HUES6 (cell line): ENCODE measurements at regions not wholly inside any gene's neighbourhood (a gene's known extent, or its start where the extent isn't known, plus 50 kb on each side); places are given as distances from the start of the nearest gene placed in this dataset.
"Not testable (repeated sequence)": the region's sequence is repeated elsewhere in the genome, so short reads cannot be mapped to it uniquely, and the experiment has no call there.

ENCODE experiments used
- H3K27ac ChIP-seq: 2 replicates; pipeline ENCODE4 v1.7.0; 2013; ENCODE audit warnings: low read depth, mild to moderate bottlenecking, low read length, inconsistent platforms
- H3K27me3 ChIP-seq: 2 replicates; pipeline ENCODE4 v1.6.1; 2013; ENCODE audit warnings: low read length; ENCODE audit not compliant: control insufficient read depth, insufficient read depth
- H3K36me3 ChIP-seq: 2 replicates; pipeline ENCODE4 v1.6.1; 2013; ENCODE audit warnings: low read length; ENCODE audit not compliant: control insufficient read depth, insufficient read depth
- H3K4me1 ChIP-seq: 2 replicates; pipeline ENCODE4 v1.6.1; 2013; ENCODE audit warnings: low read length; ENCODE audit not compliant: control insufficient read depth, insufficient read depth
- H3K4me3 ChIP-seq: 2 replicates; pipeline ENCODE4 v1.5.1; 2013; ENCODE audit warnings: low read depth, low read length
- H3K9ac ChIP-seq: one replicate; pipeline ENCODE4 v1.6.1; 2013; ENCODE audit warnings: mild to moderate bottlenecking, low read length
- H3K9me3 ChIP-seq: 2 replicates; pipeline ENCODE4 v1.6.1; 2013; ENCODE audit warnings: low read depth, low read length; ENCODE audit not compliant: control insufficient read depth, insufficient read depth

GRCh38 chr16:86255966-86256365 is 254.4 kb upstream of the FOXF1 start:
- peaks cover 8% of the 10 kb centered on the region for H3K27me3 ChIP-seq
- H3K9ac ChIP-seq: no peak overlapping the region
- peaks cover 7% of the 10 kb centered on the region; the same call in 1 of the 2 replicates for H3K9me3 ChIP-seq
- no peak overlapping the region for H3K4me3 ChIP-seq
- H3K27ac ChIP-seq: no peak overlapping the region
- H3K36me3 ChIP-seq: no peaks in the 10 kb centered on the region
- H3K4me1 ChIP-seq: no peaks in the 10 kb centered on the region

GRCh38 chr16:86256995-86257394 is 253.3 kb upstream of the FOXF1 start:
- no peak overlapping the region for H3K9ac ChIP-seq
- peaks cover 17% of the 10 kb centered on the region for H3K9me3 ChIP-seq
- peaks cover 3% of the 10 kb centered on the region for H3K27me3 ChIP-seq
- H3K4me1 ChIP-seq: no peaks in the 10 kb centered on the region
- H3K4me3 ChIP-seq: no peak overlapping the region
- no peaks in the 10 kb centered on the region for H3K36me3 ChIP-seq
- H3K27ac ChIP-seq: no peak overlapping the region

GRCh38 chr16:86257546-86257945 is 252.8 kb upstream of the FOXF1 start:
- H3K9ac ChIP-seq: no peak overlapping the region
- no peak overlapping the region for H3K27ac ChIP-seq
- H3K4me1 ChIP-seq: no peaks in the 10 kb centered on the region
- H3K4me3 ChIP-seq: no peak overlapping the region
- H3K36me3 ChIP-seq: no peaks in the 10 kb centered on the region
- no peaks in the 10 kb centered on the region; the same call in 1 of the 2 replicates for H3K27me3 ChIP-seq
- peaks cover 18% of the 10 kb centered on the region for H3K9me3 ChIP-seq

GRCh38 chr16:86258713-86259112 is 251.6 kb upstream of the FOXF1 start:
- Histone ChIP-seq H3K9me3 (peaks cover 18% of the 10 kb centered on the region), H3K27me3 (no peaks in the 10 kb centered on the region), H3K27ac (no peak overlapping the region), H3K9ac (no peak overlapping the region), H3K4me3 (no peak overlapping the region), H3K4me1 (no peaks in the 10 kb centered on the region), H3K36me3 (no peaks in the 10 kb centered on the region)

GRCh38 chr16:86259499-86259898 is 250.8 kb upstream of the FOXF1 start:
- no peaks in the 10 kb centered on the region for H3K4me1 ChIP-seq
- H3K27ac ChIP-seq: no peak overlapping the region
- H3K27me3 ChIP-seq: no peaks in the 10 kb centered on the region
- H3K4me3 ChIP-seq: no peak overlapping the region
- H3K36me3 ChIP-seq: no peaks in the 10 kb centered on the region
- H3K9ac ChIP-seq: no peak overlapping the region
- H3K9me3 ChIP-seq: peaks cover 18% of the 10 kb centered on the region

- Histone ChIP-seq H3K4me3 (no peak overlapping the region), H3K36me3 (no peaks in the 10 kb centered on the region), H3K9me3 (peaks cover 15% of the 10 kb centered on the region), H3K27ac (no peak overlapping the region), H3K9ac (no peak overlapping the region), H3K4me1 (no peaks in the 10 kb centered on the region), H3K27me3 (no peaks in the 10 kb centered on the region)
Measured at GRCh38 chr16:86261379-86261778, 248.9 kb upstream of the FOXF1 start.

GRCh38 chr16:86267657-86268056 is 242.7 kb upstream of the FOXF1 start:
- not testable (repeated sequence) for H3K36me3 ChIP-seq, H3K4me3 ChIP-seq, H3K9ac ChIP-seq, H3K27ac ChIP-seq, H3K27me3 ChIP-seq, H3K9me3 ChIP-seq
- H3K4me1 ChIP-seq: peaks cover 12% of the 10 kb centered on the region

GRCh38 chr16:86270696-86271095 is 239.6 kb upstream of the FOXF1 start:
- Histone ChIP-seq H3K4me1 (peaks cover 12% of the 10 kb centered on the region), H3K27me3 (peaks cover 5% of the 10 kb centered on the region), H3K9ac (no peak overlapping the region), H3K36me3 (no peaks in the 10 kb centered on the region), H3K27ac (no peak overlapping the region), H3K9me3 (peaks cover 2% of the 10 kb centered on the region; the same call in 1 of the 2 replicates), H3K4me3 (no peak overlapping the region)

GRCh38 chr16:86272744-86273143 is 237.6 kb upstream of the FOXF1 start:
- peaks cover 2% of the 10 kb centered on the region; the same call in 1 of the 2 replicates for H3K9me3 ChIP-seq
- peaks cover 17% of the 10 kb centered on the region for H3K4me1 ChIP-seq
- no peak overlapping the region for H3K27ac ChIP-seq
- H3K27me3 ChIP-seq: peaks cover 5% of the 10 kb centered on the region
- H3K9ac ChIP-seq: no peak overlapping the region
- H3K36me3 ChIP-seq: no peaks in the 10 kb centered on the region
- no peak overlapping the region for H3K4me3 ChIP-seq

GRCh38 chr16:86277221-86277620 is 233.1 kb upstream of the FOXF1 start:
- H3K27ac ChIP-seq: no peak overlapping the region
- no peak overlapping the region for H3K9ac ChIP-seq
- peaks cover 2% of the 10 kb centered on the region; the same call in 1 of the 2 replicates for H3K9me3 ChIP-seq
- peaks cover 15% of the 10 kb centered on the region; the same call in 1 of the 2 replicates for H3K27me3 ChIP-seq
- H3K4me1 ChIP-seq: peaks cover 21% of the 10 kb centered on the region
- H3K4me3 ChIP-seq: no peak overlapping the region
- no peaks in the 10 kb centered on the region for H3K36me3 ChIP-seq

- H3K36me3 ChIP-seq, H3K27ac ChIP-seq, H3K9ac ChIP-seq, H3K9me3 ChIP-seq, H3K4me3 ChIP-seq: not testable (repeated sequence)
- Histone ChIP-seq H3K4me1 (peaks cover 22% of the 10 kb centered on the region), H3K27me3 (peaks cover 21% of the 10 kb centered on the region)
Measured at GRCh38 chr16:86277859-86278258, 232.5 kb upstream of the FOXF1 start.

- H3K9ac ChIP-seq: no peak overlapping the region
- H3K27me3 ChIP-seq: peaks cover 50% of the 10 kb centered on the region
- H3K4me3 ChIP-seq: no peak overlapping the region
Measured at GRCh38 chr16:86281421-86281820, 228.9 kb upstream of the FOXF1 start.

More at GRCh38 chr16:86281421-86281820, 228.9 kb upstream of the FOXF1 start:
- Histone ChIP-seq H3K36me3 (no peaks in the 10 kb centered on the region), H3K4me1 (peaks cover 47% of the 10 kb centered on the region), H3K9me3 (no peaks in the 10 kb centered on the region), H3K27ac (no peak overlapping the region)
